OCI-LY1 (cell line): ENCODE measurements at regions not wholly inside any gene's neighbourhood (a gene's known extent, or its start where the extent isn't known, plus 50 kb on each side); places are given as distances from the start of the nearest gene placed in this dataset.

ENCODE experiments used
- CTCF ChIP-seq: fragments of 200-600 bp; sonication (generic), shearing (Covaris generic); IDR thresholded peaks from 2 replicates; pipeline ENCODE4 v1.5.1; 2017; ENCODE audit warnings: mild to moderate bottlenecking, antibody characterized with exemption, low read length, moderate library complexity, mixed read lengths
- EZH2 ChIP-seq: fragments of 200-600 bp; sonication (generic), shearing (Covaris generic); IDR thresholded peaks from 2 replicates; pipeline ENCODE4 v1.8.0; 2017; ENCODE audit warnings: borderline replicate concordance, mixed run types, mild to moderate bottlenecking, antibody characterized with exemption, low read length, moderate library complexity, mixed read lengths

GRCh38 chr2:121961761-121962160 is 206.3 kb downstream of the TSN start:
- TF ChIP-seq CTCF (no peak), EZH2 (no peak)
